Endodermal cell (in vitro differentiated cells): ENCODE measurements at regions not wholly inside any gene's neighbourhood (a gene's known extent, or its start where the extent isn't known, plus 50 kb on each side); places are given as distances from the start of the nearest gene placed in this dataset.

Source experiments
- DNase-seq: peaks from one replicate; pipeline ENCODE4 v3.0.0-alpha.2; 2017
- H3K27ac ChIP-seq: 2 replicates; pipeline ENCODE4 v1.5.1; 2013; ENCODE audit warnings: mild to moderate bottlenecking, low read depth, low read length, moderate library complexity
- H3K27me3 ChIP-seq: 2 replicates; pipeline ENCODE4 v1.6.1; 2013; ENCODE audit warnings: mild to moderate bottlenecking, low read length, moderate library complexity; ENCODE audit not compliant: insufficient read depth, control insufficient read depth, poor library complexity, severe bottlenecking
- H3K36me3 ChIP-seq: 2 replicates; pipeline ENCODE4 v1.7.0; 2013; ENCODE audit warnings: mild to moderate bottlenecking, low read length, moderate library complexity; ENCODE audit not compliant: control insufficient read depth, insufficient read depth
- H3K4me1 ChIP-seq: one replicate; pipeline ENCODE4 v1.7.0; 2013; ENCODE audit warnings: low read length; ENCODE audit not compliant: control insufficient read depth, insufficient read depth
- H3K4me3 ChIP-seq: 2 replicates; pipeline ENCODE4 v1.5.1; 2013; ENCODE audit warnings: mild to moderate bottlenecking, low read length, moderate library complexity
- H3K9ac ChIP-seq: 2 replicates; pipeline ENCODE4 v1.6.1; 2013; ENCODE audit warnings: mild to moderate bottlenecking, low read length, moderate library complexity; ENCODE audit not compliant: poor library complexity, severe bottlenecking; ENCODE audit errors: extremely low read depth
- H3K9me3 ChIP-seq: 2 replicates; pipeline ENCODE4 v1.6.1; 2013; ENCODE audit warnings: mild to moderate bottlenecking, low read length, moderate library complexity; ENCODE audit not compliant: control insufficient read depth
- H3K27ac Mint-ChIP-seq: 2 replicates; pipeline ENCODE4 v1.8.0; 2020; ENCODE audit warnings: mixed read lengths
- H3K27me3 Mint-ChIP-seq: 2 replicates; pipeline ENCODE4 v1.8.0; 2021; ENCODE audit warnings: mild to moderate bottlenecking, mixed read lengths; ENCODE audit not compliant: insufficient read depth
- H3K36me3 Mint-ChIP-seq: 2 replicates; pipeline ENCODE4 v1.8.0; 2020; ENCODE audit warnings: low read depth, mixed read lengths
- H3K4me1 Mint-ChIP-seq: 2 replicates; pipeline ENCODE4 v1.8.0; 2020; ENCODE audit warnings: mixed read lengths
- H3K4me3 Mint-ChIP-seq: 2 replicates; pipeline ENCODE4 v1.8.0; 2020; ENCODE audit warnings: mild to moderate bottlenecking, moderate library complexity, mixed read lengths
- H3K9me3 Mint-ChIP-seq: 2 replicates; pipeline ENCODE4 v1.8.0; 2020; ENCODE audit warnings: mild to moderate bottlenecking, mixed read lengths
- WGBS, 2 experiments: methylation state at CpG; one replicate each; pipeline versions ENCODE4 v1.1.5 to v1.1.7; 2013; ENCODE audit warnings: missing lambda C conversion rate in 2 of 2, mixed read lengths in 1 of 2; ENCODE audit not compliant: insufficient coverage in 1 of 2, insufficient read length in 1 of 2; 5-methylcytosine and 5-hydroxymethylcytosine counted together
- TF ChIP-seq, protein P1 (sequence below): fragments of 200-600 bp; sonication (generic); conservative IDR thresholded peaks from 2 replicates; pipeline ENCODE4 v1.5.0; 2021; ENCODE audit warnings: antibody characterized with exemption, mild to moderate bottlenecking

- no peaks in the 10 kb centered on the region for H3K4me1 Mint-ChIP-seq
- H3K4me3 Mint-ChIP-seq = no peak overlapping the region
- 94 to 100% methylated on average over 2 to 7 of the region's 7 CpGs for WGBS, 2 experiments
- no peak overlapping the region for H3K4me3 ChIP-seq
- no peak overlapping the region for H3K9ac ChIP-seq
- H3K36me3 Mint-ChIP-seq = no peaks in the 10 kb centered on the region
- no peaks in the 10 kb centered on the region for H3K4me1 ChIP-seq
- H3K27ac ChIP-seq = no peak overlapping the region
- H3K9me3 Mint-ChIP-seq = peaks cover 20% of the 10 kb centered on the region
- H3K9me3 ChIP-seq = peaks cover 17% of the 10 kb centered on the region
- no peaks in the 10 kb centered on the region for H3K36me3 ChIP-seq
- no peak for DNase-seq
- H3K27me3 Mint-ChIP-seq = peaks cover 6% of the 10 kb centered on the region
- H3K27me3 ChIP-seq = no peaks in the 10 kb centered on the region
- TF ChIP-seq, protein P1, sequence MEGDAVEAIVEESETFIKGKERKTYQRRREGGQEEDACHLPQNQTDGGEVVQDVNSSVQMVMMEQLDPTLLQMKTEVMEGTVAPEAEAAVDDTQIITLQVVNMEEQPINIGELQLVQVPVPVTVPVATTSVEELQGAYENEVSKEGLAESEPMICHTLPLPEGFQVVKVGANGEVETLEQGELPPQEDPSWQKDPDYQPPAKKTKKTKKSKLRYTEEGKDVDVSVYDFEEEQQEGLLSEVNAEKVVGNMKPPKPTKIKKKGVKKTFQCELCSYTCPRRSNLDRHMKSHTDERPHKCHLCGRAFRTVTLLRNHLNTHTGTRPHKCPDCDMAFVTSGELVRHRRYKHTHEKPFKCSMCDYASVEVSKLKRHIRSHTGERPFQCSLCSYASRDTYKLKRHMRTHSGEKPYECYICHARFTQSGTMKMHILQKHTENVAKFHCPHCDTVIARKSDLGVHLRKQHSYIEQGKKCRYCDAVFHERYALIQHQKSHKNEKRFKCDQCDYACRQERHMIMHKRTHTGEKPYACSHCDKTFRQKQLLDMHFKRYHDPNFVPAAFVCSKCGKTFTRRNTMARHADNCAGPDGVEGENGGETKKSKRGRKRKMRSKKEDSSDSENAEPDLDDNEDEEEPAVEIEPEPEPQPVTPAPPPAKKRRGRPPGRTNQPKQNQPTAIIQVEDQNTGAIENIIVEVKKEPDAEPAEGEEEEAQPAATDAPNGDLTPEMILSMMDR = no peak
- H3K27ac Mint-ChIP-seq = no peak overlapping the region
These were observed 99.2 kb downstream of the SOX11 start for GRCh38 chr2:5791371-5791770.

DNA sequence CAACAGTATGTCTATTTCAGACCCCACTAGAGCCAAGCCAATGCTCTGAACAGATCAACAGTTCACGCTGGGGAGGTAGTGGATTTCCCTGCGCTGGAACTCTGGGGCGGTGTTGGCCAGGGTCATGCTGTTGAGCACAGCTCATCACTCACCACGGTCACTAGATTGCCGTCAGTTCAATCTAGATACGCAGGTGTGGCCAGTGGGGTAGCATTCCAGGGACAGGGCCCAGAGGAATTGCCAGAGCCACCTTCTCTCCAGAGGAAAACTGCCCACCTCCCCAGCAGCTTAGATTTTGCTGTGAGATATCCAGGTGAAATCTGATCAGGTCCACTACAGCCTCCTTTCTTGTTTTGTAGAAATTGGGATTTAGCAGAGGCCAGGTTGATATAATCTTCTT is 101.8 kb downstream of the SOX11 start:
- no peak overlapping the region for H3K4me3 ChIP-seq
- H3K9me3 ChIP-seq = peaks cover 5% of the 10 kb centered on the region
- H3K9me3 Mint-ChIP-seq = peaks cover 6% of the 10 kb centered on the region
- H3K36me3 ChIP-seq = no peaks in the 10 kb centered on the region
- no peak for DNase-seq
- TF ChIP-seq, protein P1 = no peak
- no peaks in the 10 kb centered on the region for H3K4me1 Mint-ChIP-seq
- peaks cover 6% of the 10 kb centered on the region for H3K27me3 Mint-ChIP-seq
- H3K4me3 Mint-ChIP-seq = no peak overlapping the region
- H3K27ac Mint-ChIP-seq = no peak overlapping the region
- WGBS, 2 experiments = 91 to 100% methylated on average over 3 to 6 of the region's 6 CpGs
- no peaks in the 10 kb centered on the region for H3K4me1 ChIP-seq
- H3K27me3 ChIP-seq = no peaks in the 10 kb centered on the region
- H3K36me3 Mint-ChIP-seq = peaks cover under 1% of the 10 kb centered on the region
- H3K27ac ChIP-seq = no peak overlapping the region
- H3K9ac ChIP-seq = no peak overlapping the region

DNA sequence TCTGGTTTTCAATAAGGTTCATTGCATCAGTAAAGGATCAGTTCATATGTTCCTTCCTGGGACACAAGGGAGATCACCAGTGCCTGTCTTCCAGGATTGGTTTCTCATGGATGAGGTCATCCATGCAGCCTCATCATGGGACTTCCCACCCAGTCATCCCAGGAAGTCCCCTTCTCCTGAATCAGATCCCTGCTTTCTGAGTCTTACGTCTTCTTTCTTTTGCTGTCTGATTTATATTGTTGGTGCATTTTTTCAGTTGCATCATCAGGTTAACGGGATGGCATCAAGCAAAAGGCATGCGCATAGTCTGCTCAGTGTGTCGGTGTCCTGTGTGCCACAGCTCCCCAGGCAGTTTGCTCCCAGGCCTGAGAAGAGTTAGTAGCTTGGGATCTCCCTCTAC is 105.9 kb downstream of the SOX11 start:
- peaks cover 4% of the 10 kb centered on the region for H3K36me3 Mint-ChIP-seq
- no peak overlapping the region for H3K4me3 ChIP-seq
- H3K27me3 ChIP-seq = no peaks in the 10 kb centered on the region
- H3K36me3 ChIP-seq = no peaks in the 10 kb centered on the region
- H3K27ac ChIP-seq = no peak overlapping the region
- TF ChIP-seq, protein P1 = no peak
- no peaks in the 10 kb centered on the region for H3K4me1 ChIP-seq
- peaks cover 2% of the 10 kb centered on the region for H3K27me3 Mint-ChIP-seq
- 92 to 94% methylated on average over 3 to 4 of the region's 4 CpGs for WGBS, 2 experiments
- no peak overlapping the region for H3K4me3 Mint-ChIP-seq
- H3K27ac Mint-ChIP-seq = no peak overlapping the region
- H3K9me3 Mint-ChIP-seq = peaks cover 11% of the 10 kb centered on the region
- H3K4me1 Mint-ChIP-seq = peaks cover under 1% of the 10 kb centered on the region
- H3K9ac ChIP-seq = no peak overlapping the region
- H3K9me3 ChIP-seq = peaks cover 10% of the 10 kb centered on the region
- DNase-seq = no peak
